GM18861 (cell line): ENCODE measurements at regions not wholly inside any gene's neighbourhood (a gene's known extent, or its start where the extent isn't known, plus 50 kb on each side); places are given as distances from the start of the nearest gene placed in this dataset.
A peak's percentile ranks its signal among the peaks of the same experiment; 100 is the strongest.

Source experiments
- ATAC-seq: cut with Tn5 transposase; IDR thresholded peaks from one replicate; pipeline ENCODE4 v1.9.1; 2021; ENCODE audit not compliant: unreplicated experiment

- peak; percentile 100 for ATAC-seq
These were observed 286.2 kb upstream of the TRIB2 start for GRCh38 chr2:12430407-12431133.

GRCh38 chr2:12432985-12433625 is 283.6 kb upstream of the TRIB2 start:
- no peak for ATAC-seq

- ATAC-seq: no peak
These were observed 283.1 kb upstream of the TRIB2 start for GRCh38 chr2:12433626-12433990.

- ATAC-seq: no peak
These were observed 282.1 kb upstream of the TRIB2 start for GRCh38 chr2:12434630-12435098.

- ATAC-seq: no peak
These were observed 281.1 kb upstream of the TRIB2 start for GRCh38 chr2:12435430-12436222.

GRCh38 chr2:12436483-12436882 is 280.3 kb upstream of the TRIB2 start:
- ATAC-seq: no peak

- no peak for ATAC-seq
These were observed 279.7 kb upstream of the TRIB2 start for GRCh38 chr2:12436935-12437561.

- no peak for ATAC-seq
These were observed 276.0 kb upstream of the TRIB2 start for GRCh38 chr2:12440731-12441130.

GRCh38 chr2:12441750-12442475 is 274.8 kb upstream of the TRIB2 start:
- no peak for ATAC-seq

- ATAC-seq: no peak
These were observed 274.3 kb upstream of the TRIB2 start for GRCh38 chr2:12442476-12442847.

GRCh38 chr2:12448846-12449505 is 267.8 kb upstream of the TRIB2 start:
- no peak for ATAC-seq

- ATAC-seq: no peak
These were observed 265.0 kb upstream of the TRIB2 start for GRCh38 chr2:12451726-12452125.

GRCh38 chr2:12452185-12452584 is 264.6 kb upstream of the TRIB2 start:
- no peak for ATAC-seq

- no peak for ATAC-seq
These were observed 263.0 kb upstream of the TRIB2 start for GRCh38 chr2:12453731-12454130.

GRCh38 chr2:12455661-12456060 is 261.1 kb upstream of the TRIB2 start:
- ATAC-seq: no peak

GRCh38 chr2:12456293-12457106 is 260.2 kb upstream of the TRIB2 start:
- ATAC-seq: peak; percentile 93

GRCh38 chr2:12457831-12458230 is 258.9 kb upstream of the TRIB2 start:
- ATAC-seq: no peak

GRCh38 chr2:12463189-12463588 is 253.5 kb upstream of the TRIB2 start:
- no peak for ATAC-seq

- no peak for ATAC-seq
These were observed 251.1 kb upstream of the TRIB2 start for GRCh38 chr2:12465631-12466135.
